GM21423 (cell line): ENCODE measurements at regions not wholly inside any gene's neighbourhood (a gene's known extent, or its start where the extent isn't known, plus 50 kb on each side); places are given as distances from the start of the nearest gene placed in this dataset.

Experiments used
- ATAC-seq: cut with Tn5 transposase; IDR thresholded peaks from one replicate; pipeline ENCODE4 v1.9.1; 2021; ENCODE audit warnings: mild to moderate bottlenecking, moderate library complexity; ENCODE audit not compliant: unreplicated experiment

DNA sequence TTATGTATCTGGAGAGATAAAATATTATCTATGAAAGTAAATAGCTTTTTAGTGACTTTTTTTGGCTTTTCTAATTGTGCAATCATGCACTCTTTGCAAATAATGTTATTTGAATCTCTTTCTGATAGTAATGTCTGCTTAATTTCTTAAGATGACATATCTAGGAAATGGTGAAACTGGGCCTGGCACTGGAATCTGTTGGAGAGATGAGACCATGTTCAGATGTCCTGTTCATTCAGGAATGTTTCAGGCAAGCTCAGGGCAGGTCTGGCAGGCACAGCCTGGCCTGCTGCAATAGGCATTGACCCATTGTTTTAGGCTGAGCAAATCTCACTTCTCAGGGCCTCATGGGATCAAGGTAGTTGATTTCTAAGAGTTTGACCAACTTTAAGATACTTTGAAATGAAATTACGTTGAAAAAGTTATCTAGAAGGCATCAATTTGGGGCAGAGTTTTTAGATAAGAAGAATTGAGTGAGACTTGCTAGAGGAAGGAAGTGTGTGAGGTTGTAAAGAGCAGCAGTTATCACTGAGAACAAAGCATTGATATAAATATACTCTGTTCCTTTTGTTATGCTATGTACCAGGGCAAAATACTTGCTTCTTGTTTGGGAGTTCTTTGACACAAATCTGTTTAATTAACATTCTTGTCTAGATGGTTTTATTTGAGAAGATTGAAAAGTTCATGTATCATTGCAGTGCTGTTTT lies 133.0 kb upstream of the LEF1 start:
- ATAC-seq = no peak

DNA sequence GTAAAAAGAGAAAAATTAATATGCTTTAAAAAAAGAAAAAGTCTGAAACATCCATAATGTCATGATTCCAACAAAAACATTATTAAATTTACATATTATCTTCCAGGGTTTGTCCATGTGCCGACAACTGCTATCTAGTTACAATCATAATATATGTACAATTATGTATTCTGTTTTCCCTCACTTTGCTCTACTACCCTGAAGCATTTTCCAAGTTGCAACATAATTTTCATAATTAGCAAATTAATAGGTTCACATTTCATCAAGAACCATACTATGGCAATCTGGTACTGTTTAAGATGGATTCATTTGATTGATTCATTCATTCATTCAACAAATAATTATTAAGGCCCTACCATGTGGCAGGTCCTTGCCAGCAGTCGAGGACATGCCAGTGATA lies 128.9 kb upstream of the LEF1 start:
- no peak for ATAC-seq

DNA sequence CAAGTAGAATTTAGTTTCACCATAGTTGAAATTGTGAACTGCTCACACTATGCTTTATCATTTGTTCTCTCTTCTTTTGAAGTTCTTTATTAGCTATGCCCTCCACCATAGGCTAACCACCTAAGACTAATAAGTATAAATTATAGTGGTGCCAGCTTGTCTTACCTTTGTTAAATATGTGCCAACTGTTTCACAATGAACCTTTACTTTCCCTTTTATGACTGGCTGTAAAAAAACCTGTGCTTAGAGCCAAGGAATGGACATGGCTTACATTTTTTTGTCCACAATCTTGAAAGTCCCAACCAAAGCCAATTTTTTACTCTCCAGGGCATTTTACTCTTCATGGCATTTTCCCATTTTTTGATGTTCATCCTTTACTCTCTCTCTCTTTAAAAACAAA lies 123.5 kb upstream of the LEF1 start:
- no peak for ATAC-seq

DNA sequence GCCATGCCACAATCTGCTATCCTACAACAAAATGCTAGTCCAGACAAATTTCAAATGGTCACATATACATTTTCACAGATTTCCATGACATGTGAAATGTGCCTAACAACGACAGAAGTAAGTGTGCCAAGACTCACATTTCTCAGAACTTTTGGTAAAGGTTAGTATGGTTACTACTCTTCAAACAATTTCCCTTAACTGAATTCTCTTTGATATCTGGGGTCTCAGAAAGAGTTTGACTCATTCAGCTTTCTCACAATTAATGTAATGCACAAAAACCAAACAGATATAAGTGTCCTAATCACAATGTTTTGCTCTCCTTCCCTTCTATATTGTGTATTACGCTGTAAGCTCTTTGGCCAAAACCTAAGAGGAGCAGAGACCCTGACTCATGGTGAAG lies 122.4 kb upstream of the LEF1 start:
- no peak for ATAC-seq

DNA sequence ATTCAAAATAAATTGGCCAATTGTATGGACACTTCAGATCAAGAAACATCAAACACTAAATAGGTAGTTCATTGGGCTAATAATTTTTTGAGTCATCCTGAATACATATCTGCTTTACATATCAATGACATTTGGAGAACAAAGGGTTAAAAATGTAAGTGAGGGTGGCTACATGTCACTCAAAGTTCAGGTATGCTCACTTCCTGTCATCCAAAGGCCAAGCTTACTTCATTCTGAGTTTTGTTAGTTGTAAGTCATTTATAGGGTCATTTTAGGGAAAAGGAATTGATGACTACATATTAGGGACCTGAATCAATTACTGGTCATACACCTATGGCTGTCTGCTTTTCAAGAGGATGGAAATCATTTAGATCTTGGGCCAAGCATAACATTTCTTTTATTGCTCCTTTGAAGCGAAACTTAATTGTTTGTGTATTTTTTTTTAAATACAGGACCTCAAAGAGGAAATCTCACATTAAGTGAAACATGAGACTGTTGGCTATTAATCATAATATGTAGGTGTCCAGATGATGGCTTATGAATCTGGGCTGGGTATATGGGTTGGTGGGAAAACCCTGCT lies 119.2 kb upstream of the LEF1 start:
- ATAC-seq = no peak

DNA sequence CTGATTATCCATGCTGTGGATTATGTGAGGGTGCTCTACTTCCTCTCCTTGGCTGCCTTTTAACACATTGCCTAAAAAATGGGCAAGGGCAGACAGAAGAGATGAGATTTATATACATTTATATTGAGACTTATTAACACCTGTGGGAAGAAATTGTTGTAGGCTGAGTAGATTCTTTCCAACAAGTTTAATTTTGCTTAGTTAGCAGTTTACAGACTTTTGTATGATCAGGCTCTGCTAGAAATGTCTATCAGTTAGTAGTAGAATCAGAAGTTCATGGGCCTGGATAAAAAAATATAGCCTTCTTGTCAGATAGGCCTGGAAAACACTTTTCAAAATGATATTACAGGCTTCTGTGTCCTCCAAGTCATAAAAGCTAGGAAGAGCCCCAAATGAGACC lies 111.3 kb upstream of the LEF1 start:
- no peak for ATAC-seq

DNA sequence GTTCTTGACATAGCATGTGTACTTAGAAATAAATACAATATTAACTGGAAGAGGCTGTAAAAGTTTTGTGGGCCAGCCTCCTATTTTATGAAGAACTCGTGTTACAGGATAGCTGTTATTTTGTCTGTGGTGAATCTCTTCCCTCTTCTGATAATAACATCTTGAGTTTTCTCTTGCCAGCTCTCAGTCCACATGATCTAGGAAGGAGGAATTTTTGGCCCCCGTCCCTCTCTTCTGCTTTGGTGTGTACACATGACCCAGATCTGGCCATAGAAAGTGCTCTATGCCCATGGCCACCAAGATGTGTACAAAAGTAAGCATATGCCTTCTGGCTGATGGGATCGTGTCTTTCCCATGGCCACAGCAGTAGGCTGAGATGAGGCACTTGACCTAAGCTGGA lies 108.0 kb upstream of the LEF1 start:
- no peak for ATAC-seq

DNA sequence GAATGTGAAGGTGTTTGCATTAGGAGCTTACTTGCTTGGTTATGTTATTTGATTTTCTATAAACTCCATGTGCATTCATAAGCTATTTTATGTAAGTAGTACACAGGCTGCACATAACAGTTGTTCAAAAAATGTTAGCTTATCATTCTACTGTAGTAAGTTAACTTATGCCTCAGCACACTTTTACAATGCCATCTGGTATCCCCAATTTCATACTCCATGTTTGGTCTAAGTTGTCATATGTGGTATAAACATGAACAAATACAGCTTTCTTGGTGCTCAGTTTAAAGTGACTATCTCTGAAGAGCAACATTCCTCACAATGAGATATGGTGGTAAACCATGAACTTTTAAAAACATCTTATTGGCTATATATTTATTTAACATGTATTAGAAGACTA lies 104.3 kb upstream of the LEF1 start:
- no peak for ATAC-seq

DNA sequence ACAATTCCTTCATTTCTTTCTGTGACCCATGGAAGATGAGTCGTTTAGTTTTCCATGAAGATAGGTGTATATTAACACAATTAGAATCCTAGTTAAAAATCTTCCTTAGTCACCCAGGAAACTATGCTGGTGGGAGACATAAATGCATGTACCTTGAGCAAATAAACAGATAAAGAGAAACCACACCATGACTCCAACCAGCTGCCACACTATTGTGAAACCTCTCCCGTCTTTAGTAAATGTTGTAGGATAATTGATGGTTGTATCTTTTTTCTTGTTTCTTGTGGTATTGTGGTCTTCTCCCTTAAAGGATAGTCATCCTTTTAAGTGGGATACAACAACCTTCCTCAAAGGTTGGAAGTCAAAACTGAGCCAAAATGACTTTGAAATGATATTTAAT lies 103.8 kb upstream of the LEF1 start:
- no peak for ATAC-seq

DNA sequence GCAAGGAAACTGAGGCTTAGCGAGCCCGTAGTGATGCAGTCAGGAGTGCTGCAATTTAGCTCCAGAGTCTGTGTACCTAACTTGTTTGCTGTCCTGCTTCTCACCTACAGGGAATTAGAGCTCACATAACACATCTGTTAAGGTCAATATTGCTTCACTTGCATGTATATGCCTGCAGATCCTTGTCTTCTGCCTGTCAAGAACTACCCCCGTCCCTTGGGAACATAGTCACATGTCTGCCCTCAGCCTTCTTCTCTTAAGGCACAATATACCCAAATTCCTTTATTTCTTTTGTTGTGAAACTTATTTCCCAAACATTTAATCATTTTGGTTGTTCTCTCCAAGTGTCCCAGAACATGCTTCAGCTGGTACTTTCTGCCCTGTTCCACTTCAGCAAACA lies 103.3 kb upstream of the LEF1 start:
- no peak for ATAC-seq

DNA sequence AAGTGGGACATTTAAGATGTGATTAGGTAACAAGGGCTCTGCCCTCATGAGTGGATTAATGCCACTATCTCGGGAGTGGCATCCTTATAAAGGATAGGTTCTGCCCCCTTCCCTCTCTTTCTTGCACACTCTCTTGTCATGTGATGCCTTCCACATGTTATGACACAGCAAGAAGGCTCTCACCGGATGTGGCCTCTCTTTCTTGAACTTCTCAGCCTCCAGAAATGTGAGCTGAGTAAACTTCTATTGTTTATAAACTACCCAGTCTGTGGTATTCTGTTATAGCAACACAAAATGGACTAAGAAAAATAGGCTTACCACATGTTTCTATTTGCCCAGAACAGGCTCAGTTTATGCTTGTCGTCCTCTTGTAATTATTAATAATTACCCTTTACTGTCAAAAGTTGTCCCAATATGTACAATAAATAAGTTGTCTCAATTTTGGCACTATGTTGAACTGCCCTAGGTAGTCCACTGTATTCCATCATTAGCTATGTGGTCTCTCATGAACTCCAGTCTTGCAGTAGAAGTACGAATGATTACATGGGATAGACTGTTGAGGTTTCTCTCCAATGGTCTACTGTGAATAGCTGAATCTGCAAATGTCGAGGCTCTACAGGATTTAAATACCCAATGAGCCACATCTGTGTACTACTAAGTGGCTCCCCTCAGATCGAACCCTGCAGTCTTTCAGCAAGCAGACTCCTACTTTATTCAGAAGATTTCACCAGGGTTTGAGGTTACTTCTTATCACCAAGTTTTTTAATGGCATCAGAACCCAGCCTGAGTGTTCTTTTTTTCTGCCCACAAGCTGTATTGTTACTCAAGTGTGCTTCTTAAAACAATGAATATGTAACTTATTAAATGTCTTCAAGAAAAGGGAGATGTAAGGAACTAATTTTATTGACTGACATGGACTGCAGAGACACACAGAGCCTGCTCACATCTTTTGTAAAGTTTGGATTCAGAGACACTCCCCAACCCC lies 102.0 kb upstream of the LEF1 start:
- ATAC-seq = no peak

DNA sequence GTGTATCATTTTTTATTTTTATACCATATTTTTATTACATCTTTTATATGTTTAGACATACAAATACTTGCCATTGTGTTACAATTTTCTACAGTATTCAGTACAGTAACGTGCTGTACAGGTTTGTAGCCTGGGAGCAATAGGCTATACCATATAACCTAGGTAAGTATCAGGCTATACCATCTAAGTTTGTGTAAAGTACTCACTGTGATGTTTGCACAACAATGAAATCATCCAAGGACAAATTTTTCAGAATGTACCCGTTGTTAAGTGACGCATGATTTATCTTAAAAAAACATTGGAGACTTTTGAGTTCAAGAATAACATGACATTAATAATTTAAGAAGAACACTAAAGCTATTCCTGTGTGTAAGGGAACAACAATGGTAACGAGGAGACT lies 96.0 kb upstream of the LEF1 start:
- no peak for ATAC-seq

DNA sequence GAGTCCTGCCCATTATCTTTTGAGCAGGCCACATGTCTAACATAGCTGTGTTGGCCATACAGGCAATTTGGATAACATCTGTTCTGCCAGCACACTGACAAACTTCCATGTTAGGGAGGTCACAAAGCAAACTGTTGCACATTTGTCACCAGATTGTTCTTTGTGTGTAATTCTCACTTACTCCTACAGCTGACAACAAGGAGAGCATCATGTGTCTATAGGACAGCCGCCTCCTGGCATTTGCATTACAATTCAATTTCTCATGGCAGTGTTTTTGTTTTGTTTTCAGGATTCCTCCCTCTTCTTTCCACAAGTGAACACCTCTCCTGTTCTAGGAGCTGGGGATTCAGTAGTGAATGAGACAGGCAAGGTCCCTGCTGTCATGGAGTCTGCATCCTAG lies 94.3 kb upstream of the LEF1 start:
- ATAC-seq = no peak

DNA sequence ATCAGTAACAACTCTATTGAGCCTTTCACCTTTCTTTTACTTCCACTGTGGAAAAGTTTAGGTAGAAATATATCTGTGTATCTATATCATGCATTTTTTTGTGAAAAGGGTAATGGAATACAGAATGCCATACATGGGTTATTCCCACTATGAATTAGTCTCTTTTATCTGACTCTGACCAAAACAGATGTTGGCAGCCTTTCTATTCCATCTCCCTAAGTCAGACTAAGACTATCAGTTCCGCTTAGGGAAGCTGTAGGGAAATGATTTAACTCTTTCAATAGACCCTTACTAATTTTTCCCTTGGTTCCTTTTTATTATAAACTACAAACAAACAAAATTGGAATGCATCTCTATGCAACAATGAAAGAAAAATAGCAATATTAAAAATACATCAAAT lies 92.3 kb upstream of the LEF1 start:
- ATAC-seq = no peak

DNA sequence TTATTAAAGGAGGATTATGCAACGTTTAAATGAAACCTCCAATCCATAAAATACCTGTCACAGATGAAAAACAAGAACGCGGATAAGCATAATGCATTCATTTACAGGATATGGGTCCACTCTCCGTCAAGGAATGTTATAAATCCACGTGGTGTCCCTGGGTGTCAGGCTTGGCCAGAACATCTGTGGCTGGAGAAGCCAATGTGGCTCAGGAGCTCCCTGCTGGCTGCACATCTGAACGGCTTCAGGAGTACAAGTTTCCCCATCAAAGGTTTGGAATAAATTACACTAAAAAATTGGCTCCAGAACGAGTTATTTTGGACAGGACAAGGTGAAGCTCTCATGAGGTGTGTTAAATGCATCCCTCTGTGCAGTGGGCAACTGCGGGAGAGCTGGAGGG lies 87.8 kb upstream of the LEF1 start:
- no peak for ATAC-seq

DNA sequence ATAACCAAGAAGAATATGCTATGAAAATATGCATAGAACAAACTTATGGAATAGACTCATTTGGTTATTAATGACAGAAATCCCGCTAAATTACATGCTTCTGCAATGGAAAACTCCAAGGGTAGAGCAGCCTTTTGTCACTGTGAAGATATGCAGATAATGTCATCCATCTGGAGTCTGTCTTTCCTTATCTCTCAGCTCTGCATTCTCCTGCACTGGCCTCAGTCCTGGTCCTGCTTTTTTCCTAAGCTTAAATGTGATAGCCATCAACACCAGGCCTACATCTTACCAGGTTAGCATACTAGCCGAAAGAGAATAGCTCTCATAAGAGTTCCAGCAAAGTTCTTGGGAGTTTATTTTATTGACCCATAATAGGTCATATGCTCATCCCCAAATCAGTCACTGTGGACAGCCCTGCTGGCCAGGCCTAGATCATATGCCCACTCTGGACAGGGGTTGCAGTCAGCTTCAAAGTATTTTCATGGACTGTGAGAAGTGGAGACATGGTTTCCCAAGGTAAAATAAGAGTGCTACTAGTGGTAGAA lies 86.5 kb upstream of the LEF1 start:
- ATAC-seq = no peak

DNA sequence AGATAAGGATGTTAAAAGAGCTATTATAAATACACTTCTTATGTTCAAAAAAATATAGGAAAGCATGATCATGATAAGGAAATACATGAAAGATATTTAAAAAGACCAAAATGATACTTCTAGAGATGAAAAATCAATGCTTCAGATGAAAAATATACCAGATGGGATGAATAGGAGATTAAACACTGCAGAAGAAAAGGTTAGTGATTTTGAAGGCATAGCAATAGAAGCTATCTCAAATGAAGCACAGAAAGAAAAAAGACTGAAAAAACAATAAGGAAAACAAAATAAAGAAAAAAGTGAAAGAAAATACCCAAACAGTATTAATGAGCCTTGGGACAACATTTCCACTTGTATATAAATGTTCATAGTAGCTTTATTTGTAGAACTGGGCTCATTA lies 80.7 kb upstream of the LEF1 start:
- ATAC-seq = no peak

DNA sequence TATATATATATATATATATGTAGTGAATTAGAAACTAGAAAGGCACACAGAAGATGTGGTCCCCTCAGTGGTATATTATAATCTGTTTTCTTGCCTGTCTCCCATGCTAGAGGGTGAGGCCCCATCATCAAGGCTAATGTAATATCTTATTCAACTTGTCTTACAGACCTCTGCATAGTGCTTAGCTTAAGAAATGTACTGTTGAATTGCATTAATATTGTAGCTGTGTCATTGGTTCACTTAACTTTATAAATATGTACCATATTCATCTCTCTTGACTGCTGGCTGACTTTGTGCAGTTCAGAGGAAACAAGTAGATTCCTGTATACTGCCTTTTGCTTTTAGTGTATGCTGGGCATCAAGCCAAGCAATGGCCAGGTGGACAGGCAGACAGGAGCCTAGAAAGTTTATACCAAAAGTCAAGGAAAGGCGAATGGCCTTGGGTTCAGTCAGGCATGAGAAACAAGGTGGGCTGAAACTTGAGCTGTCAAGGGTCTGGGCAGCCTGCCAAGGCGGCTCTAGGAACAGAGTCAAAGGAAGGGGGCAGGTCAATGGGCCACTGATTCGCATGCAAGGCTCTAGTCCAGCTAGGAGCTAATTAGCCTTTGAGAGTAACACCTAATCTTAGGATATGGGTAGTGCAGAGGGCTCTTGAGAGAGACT lies 78.8 kb upstream of the LEF1 start:
- no peak for ATAC-seq

DNA sequence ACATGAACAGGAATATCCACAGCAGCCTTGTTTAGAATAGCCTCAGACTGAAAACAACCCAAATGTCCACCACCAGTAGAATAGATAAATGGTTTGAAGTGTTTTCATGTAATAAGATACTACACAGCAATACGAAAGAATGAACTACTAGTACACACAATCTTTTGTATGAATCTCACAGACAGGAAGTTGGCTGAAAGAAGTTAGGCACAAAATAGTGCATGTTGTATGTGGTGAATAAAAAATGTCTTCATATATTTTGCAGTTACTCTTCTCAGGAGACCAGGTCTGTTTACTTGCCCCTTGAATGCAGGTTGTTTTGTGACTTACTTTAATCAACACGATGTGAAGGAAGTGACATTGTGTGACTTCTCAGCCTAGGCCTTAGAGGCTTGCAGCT lies 75.9 kb upstream of the LEF1 start:
- no peak for ATAC-seq

DNA sequence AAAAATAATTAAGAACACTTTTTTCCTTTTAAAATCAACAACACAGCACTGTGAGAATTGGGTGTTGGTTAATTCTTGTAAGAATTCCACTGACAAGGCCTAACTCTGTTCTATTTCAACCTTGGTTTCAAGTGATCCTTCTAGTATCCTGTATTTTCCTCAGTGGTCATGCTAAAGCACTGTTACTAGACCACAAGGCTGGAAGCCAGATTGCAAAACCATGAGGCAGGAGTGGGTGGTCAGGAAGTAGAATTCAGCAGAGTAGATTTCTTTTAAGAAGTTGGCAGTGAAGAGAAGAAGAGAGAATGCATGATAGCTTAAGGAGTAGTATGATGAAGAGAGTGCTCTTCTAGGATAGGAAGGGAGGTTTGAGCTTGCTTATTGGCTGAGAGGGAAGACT lies 71.6 kb upstream of the LEF1 start:
- no peak for ATAC-seq

DNA sequence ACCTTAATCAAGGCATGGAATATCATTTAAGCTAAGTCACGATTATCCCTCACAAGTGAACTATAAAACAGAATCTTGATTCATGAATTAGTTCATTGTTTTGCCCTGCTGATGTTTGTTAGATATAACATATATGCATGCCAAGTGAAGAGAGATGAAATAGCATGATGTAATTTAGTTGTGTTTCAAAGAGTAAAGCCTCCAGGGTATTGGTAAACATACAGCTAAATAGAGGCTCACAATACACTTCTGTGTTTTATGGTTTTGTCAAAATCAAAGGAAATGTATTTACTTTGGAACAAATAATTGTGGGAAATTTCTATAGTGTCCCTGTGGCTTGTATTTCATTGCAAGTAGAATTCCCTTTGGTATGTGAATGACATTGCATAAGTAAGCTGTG lies 69.0 kb upstream of the LEF1 start:
- ATAC-seq = no peak
